Suppressor macrophage treated with lipopolysaccharide for 4 hours (primary cell): ENCODE measurements at regions not wholly inside any gene's neighbourhood (a gene's known extent, or its start where the extent isn't known, plus 50 kb on each side); places are given as distances from the start of the nearest gene placed in this dataset.

Experiments used
- DNase-seq: peaks from one replicate; pipeline ENCODE4 v3.0.0-alpha.2; 2020

GRCh38 chr21:22044431-22044830, 1046.2 kb downstream of the NCAM2 start:
- DNase-seq, result no peak

DNA sequence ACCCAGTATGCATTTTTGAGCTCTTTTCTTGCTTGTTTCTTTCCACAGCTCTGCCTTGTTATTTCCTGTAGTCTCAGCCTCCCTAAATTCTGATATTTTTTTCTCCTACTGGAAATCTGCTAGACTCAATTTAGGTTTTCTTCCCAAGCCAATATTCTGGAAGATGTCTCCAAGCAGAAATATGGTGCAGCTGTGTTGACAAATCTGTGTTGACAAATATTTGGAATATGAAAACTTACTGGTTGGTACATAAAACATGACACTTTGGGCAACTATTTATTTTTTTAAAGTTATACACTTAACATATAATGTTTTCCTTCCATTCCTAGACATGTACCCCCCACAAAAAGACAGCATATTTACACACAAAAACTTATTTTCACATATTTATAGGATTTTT, 1048.4 kb downstream of the NCAM2 start:
- no peak for DNase-seq

DNA sequence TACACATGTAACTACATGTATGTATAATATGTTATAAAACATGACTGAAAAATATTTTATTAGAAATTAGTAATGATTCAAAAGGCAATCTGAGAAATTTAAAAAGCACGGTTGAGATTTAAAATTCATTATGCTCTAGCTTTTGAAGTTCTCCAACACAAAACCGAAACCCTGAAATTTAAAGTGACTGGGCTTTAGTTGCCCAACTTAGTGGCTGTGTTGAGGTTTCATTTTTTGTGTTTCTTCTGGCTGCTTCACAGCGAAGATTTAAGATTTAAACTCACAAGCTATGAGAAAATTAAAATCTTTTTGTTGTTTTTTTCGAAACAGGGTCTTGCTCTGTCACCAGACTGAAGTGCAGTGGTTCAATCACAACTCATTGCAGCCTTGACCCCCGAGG, 1058.7 kb downstream of the NCAM2 start:
- no peak for DNase-seq

- no peak for DNase-seq
These were observed 1064.4 kb downstream of the NCAM2 start for GRCh38 chr21:22062472-22063139.

- DNase-seq, result no peak
These were observed 1064.9 kb downstream of the NCAM2 start for GRCh38 chr21:22063140-22063539.

GRCh38 chr21:22076471-22076870, 1078.3 kb downstream of the NCAM2 start:
- DNase-seq, result no peak

DNA sequence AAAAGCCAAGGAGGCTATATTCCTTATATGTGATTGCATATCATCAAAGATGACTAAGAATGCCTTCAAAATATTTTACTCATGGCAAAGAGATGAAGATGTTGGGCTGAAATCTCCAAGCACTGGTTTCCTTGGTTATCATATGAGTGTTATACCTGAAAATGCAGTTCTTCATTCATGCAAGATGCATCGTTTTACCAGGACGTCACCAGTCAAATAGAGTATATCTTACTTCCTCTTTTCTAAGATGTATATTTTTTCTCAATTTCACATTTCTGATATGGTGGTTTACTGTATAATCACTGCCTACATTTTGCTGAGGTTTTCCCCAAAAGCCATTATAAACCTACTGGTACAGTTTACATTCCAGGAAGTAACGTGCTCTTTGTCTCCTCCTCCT, 1085.7 kb downstream of the NCAM2 start:
- no peak for DNase-seq

GRCh38 chr21:22096314-22096713, 1098.1 kb downstream of the NCAM2 start:
- DNase-seq, result no peak

DNA sequence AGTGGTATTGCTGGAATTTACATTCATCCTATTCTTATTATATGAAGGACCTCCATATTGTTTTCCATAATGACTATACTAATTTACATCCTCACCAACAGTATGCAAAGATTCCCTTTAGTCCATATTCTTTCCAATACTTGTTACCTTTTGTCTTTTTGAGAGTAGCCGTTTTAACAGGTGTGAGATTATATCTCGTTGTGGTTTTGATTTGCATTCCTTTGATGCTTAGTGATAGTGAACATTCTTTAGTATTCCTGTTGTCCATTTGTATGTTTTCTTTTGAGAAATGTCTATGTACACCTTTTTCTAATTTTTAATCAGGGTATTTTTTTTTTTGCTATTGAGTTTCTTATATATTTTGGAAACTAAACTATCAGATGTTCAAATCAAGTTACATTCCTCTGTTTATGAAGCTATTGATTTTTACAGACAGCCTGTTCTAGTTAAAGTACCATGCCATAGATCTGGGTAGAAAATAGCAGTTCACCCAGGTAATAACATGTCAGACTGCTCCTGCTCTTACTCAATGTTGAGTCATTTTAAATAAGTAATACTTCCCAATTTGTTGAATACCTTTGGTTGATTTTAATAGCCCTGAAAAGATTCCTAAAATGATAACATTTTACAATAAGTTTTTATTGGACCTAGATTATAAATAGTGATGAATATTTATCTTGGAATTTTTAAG, 1108.7 kb downstream of the NCAM2 start:
- no peak for DNase-seq

DNA sequence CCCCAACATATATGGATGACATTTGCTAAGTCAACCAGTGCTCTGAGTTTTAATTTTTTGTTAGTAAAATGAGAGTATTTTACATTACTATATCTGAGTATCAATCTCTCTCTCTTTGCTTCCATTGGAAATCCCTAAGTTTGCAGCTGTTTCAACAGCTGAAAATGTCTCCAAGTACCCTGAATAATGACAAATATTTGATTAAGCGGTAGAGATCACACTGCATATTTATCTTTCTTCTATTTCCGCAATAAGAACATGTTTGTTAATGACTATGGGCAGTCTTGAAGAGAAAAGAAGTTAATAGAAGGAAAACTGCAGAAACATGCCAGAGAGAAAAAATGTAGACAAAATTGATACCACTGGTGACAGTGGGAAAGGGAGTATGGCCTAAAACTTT, 1117.5 kb downstream of the NCAM2 start:
- DNase-seq, result no peak

- DNase-seq, result no peak
These were observed 1122.5 kb downstream of the NCAM2 start for GRCh38 chr21:22120616-22121266.

DNA sequence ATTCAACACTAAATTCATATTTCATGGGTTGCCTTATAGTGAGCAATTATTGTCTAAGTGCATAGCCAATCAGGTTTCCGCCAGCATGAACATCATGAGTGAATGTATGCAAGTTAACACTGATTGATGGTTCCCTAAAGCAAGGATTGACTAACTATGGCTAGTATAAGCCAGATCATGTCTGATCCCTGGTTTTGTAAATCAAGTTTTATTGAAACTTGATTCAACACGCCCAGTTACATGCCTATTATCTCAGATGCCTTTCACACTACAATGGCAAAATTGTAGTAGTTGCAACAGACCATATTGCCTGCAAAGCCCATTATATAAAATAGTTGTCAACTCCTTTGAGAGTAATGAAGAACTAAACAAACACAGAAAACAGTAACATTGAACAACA, 1127.4 kb downstream of the NCAM2 start:
- no peak for DNase-seq

DNA sequence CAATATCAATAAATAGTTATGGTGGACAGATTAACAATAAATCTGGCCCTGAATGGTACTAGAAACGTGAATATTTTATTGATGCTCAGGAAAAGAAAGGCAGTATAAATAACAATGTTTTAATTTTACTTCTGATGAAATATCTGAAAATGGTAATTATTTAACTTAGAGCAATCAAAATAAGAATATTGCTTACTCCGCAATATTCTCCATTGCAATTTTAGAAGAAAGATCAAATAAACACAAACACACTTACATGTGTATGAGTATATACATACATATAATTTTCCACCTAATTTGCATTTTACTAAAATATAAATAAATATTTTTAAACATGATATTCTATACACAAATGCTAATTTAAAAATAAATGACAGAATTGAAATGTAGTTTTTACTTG, 1130.5 kb downstream of the NCAM2 start:
- DNase-seq, result no peak

GRCh38 chr21:22132358-22133071, 1134.3 kb downstream of the NCAM2 start:
- DNase-seq, result no peak

GRCh38 chr21:22136740-22137139, 1138.5 kb downstream of the NCAM2 start:
- DNase-seq, result no peak

DNA sequence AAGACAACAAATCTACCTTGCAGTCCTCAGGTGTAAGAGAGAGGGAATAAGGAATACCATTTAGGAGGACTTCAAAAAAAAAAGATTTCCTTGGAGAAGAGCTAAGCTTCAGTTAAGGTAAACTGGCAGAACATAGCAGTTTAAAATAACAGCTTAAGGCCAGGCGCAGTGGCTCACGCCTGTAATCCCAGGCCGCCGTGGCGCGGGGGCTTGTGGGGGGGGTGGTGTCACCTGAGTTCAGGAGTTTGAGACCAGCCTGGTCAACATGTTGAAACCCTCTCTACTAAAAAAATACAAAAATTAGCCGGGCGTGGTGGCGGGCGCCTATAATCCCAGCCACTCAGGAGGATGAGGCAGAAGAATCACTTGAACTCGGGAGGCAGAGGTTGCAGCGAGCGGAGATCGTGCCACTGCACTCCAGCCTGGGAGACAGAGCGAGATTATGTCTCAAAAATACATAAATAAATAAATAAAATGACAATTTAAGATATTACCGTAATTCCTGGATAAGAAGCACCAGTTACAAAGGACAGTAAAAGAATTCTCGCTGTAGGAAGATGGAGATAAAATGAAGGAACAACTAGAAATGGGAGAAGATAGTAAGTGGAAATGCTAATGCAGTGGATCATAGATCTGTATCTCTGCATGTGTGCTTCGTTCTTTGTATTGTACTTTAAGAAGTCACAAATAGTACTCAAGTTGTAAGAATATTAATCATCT, 1140.2 kb downstream of the NCAM2 start:
- no peak for DNase-seq

- no peak for DNase-seq
These were observed 1147.3 kb downstream of the NCAM2 start for GRCh38 chr21:22145545-22145944.

GRCh38 chr21:22154579-22155274, 1156.5 kb downstream of the NCAM2 start:
- no peak for DNase-seq

DNA sequence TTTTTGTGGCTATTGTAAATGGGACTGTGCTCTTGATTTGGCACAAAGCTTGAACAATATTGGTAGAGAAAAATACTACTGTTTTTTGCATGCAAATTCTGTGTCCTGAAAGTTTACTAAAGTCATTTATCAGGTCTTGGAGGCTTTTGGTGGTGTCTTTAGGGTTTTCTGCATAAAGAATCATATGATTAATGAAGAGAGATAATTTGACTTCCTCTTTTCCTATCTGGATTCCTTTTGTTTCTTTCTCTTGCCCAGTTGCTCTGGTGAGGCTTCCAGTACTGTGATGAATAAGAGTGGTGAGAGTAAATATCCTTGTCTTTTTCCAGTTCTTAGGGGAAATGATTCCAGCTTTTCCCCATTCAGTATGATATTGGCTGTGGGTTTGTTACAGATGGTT, 1166.7 kb downstream of the NCAM2 start:
- no peak for DNase-seq

- no peak for DNase-seq
These were observed 1176.5 kb downstream of the NCAM2 start for GRCh38 chr21:22174746-22175145.

DNA sequence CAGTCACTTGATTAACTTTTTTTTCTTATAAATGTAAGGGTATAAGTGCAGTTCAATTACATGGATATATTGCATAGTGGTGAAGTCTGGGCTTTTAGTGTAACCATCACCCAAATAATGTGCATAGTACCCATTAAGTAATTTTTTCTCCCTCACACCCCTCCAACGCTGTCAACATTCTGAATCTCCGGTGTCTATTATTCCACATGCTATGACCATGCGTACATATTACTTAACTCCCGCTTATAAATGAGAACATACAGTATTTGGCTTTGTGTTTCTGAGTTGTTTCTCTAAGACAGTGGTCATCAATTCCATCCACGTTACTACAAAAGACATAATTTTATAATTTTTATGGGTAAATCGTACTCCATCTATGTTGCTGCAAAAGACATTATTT, 1191.1 kb downstream of the NCAM2 start:
- no peak for DNase-seq

DNA sequence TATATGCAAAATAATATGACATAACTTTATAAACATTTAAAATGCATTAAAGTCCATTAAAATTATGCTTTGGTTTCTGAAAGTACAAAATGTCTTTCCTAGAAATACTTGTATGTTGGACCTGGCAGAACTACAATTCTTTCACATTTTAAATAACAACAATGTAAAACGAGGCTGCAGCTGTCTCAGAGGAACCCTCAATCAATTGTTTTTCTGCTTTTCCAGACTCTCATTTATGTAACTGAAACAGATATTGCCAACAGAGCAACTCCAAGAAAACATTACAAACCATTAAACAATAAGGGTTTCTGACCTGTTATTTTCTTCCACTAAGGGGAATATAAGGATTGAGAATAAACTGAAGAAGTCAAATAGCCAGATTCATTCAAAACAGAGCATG, 1193.4 kb downstream of the NCAM2 start:
- no peak for DNase-seq
